SU-DHL-6 (cell line): ENCODE measurements at regions not wholly inside any gene's neighbourhood (a gene's known extent, or its start where the extent isn't known, plus 50 kb on each side); places are given as distances from the start of the nearest gene placed in this dataset.

Source experiments
- CTCF ChIP-seq: fragments of 200-600 bp; sonication (generic); IDR thresholded peaks from one replicate; pipeline ENCODE4 v1.5.1; 2017; ENCODE audit warnings: antibody characterized with exemption, mild to moderate bottlenecking, low read length, moderate library complexity; ENCODE audit not compliant: insufficient read depth, poor library complexity, severe bottlenecking
- EZH2phosphoT487 ChIP-seq: fragments of 200-600 bp; sonication (generic), shearing (Covaris generic); conservative IDR thresholded peaks from 2 replicates; pipeline ENCODE4 v1.6.1; 2018; ENCODE audit warnings: mild to moderate bottlenecking, antibody characterized with exemption, low read length, moderate library complexity, mixed read lengths

- TF ChIP-seq EZH2phosphoT487 (no peak), CTCF (no peak)
Measured at GRCh38 chr5:38777111-38777510, 68.7 kb upstream of the OSMR start.
